Right kidney (tissue), 1 donor: ENCODE measurements at regions not wholly inside any gene's neighbourhood (a gene's known extent, or its start where the extent isn't known, plus 50 kb on each side); places are given as distances from the start of the nearest gene placed in this dataset.
"Not testable (repeated sequence)": the region's sequence is repeated elsewhere in the genome, so short reads cannot be mapped to it uniquely, and the experiment has no call there.

Source experiments
- DNase-seq: peaks from one replicate; pipeline ENCODE4 v3.0.0-alpha.2; 2016

GRCh38 chr16:52976539-52977167, 76.0 kb downstream of the CHD9NB start:
- no peak for DNase-seq

DNA sequence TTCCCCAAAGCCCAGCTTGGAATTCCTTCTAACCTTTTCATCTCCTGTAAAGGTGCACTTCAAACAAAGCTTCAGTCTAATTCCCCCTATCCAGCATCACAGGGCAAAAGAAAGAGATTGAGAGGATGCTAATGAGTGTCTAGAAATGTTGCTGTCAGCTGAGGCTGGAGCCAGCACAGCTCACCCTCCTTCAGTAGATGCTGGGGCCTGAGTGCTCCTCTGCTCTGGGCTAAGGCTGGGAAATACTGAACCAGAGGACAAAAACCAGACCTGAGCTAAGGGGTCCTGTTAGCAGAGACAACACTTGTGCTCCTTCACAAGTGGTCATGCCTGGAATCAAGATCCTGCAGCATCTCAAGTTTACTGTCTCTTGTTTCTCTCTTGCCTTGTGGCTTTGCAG, 85.0 kb downstream of the CHD9NB start:
- DNase-seq: no peak

DNA sequence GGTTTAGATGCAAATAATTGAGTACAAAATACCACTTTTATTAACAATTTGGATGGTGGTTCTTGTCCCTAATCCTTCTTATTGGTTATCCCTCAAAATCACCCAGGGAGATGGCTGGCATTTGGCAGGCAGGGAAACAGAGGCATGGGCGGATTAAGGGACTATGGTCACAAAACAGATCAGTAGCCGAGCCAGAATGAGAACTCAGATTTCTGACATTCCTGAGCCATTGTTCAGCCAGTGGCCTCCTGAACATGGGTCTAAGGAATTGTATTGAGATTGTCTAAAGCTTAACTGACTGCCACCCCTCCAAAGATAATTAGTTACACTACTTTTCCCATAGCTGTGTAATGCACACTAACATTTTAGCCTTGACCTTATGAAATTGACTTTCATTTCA, 88.4 kb downstream of the CHD9NB start:
- no peak for DNase-seq

- DNase-seq: no peak
Measured at GRCh38 chr16:52963855-52964242, 88.8 kb downstream of the CHD9NB start.

DNA sequence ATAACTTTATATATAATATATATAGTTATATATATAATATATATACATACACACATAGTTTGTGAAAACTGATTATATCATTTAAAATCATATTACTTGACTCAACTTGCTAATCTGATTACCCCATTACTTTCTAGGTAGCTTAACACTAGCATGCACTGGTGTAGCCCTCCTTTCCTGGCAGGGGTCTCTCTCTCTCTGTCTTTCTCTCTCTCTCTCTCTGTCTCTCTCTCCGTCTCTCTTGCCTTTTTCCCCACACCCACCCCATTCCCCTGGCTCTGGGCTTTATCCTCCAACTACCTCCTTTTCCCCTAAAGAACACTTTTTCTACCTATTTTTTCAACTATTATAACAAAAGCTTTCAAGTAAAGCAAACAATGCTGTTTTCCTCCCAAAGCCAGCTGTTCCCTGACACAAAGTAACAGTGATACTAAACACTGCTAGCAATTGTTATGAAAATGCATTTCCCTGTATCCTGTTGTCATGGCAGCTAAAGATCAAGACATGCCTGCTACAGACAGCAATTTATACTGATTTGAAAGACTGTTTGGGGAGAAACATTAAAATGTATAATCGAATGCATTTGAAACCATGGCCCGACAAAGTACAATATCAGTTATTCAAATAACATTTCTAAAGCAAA, 89.4 kb downstream of the CHD9NB start:
- no peak for DNase-seq

DNA sequence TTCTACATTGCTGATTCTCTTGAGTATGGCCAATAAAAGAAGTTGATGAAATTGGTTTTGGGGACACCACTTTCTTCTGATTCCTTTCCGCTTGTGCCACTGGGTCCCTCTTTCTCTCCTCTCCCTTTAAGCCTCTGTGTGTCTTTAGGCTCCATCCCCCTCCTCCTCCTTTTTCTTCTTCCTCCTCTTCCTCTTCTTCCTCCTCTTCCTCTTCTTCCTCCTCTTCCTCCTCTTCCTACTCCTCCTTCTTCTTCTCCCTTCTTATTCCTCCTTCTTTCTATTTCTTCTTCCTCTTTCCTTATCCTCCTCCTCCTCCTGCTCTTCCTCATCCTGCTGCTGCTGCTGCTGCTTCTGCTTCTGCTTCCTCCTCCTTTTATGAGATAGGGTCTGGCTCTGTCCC, 93.7 kb downstream of the CHD9NB start:
- no peak for DNase-seq

- DNase-seq: no peak
Measured at GRCh38 chr16:52957199-52957598, 95.5 kb downstream of the CHD9NB start.

GRCh38 chr16:52956044-52956443, 96.7 kb downstream of the CHD9NB start:
- DNase-seq: no peak

- no peak for DNase-seq
Measured at GRCh38 chr16:52953215-52953614, 99.5 kb downstream of the CHD9NB start.

DNA sequence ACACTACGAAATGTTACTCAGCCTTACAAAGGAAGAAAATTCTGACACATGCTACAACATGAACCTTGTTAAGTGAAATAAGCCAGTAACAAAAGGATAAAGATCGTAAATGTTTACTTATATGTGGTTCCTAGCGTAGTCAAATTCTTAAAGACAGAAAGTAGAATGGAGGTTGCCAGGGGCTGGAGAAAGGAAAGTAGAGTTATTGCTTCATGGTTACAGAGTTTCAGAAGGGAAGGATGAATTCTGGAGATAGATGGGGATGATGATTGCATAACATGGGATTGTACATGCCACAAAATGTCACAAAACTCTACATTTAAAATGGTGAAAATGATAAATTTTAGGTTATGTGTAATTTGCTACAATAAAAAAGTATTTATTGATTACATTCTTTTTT, 103.8 kb downstream of the CHD9NB start:
- DNase-seq: no peak

GRCh38 chr16:52932321-52932720, 120.4 kb downstream of the CHD9NB start:
- DNase-seq: no peak

DNA sequence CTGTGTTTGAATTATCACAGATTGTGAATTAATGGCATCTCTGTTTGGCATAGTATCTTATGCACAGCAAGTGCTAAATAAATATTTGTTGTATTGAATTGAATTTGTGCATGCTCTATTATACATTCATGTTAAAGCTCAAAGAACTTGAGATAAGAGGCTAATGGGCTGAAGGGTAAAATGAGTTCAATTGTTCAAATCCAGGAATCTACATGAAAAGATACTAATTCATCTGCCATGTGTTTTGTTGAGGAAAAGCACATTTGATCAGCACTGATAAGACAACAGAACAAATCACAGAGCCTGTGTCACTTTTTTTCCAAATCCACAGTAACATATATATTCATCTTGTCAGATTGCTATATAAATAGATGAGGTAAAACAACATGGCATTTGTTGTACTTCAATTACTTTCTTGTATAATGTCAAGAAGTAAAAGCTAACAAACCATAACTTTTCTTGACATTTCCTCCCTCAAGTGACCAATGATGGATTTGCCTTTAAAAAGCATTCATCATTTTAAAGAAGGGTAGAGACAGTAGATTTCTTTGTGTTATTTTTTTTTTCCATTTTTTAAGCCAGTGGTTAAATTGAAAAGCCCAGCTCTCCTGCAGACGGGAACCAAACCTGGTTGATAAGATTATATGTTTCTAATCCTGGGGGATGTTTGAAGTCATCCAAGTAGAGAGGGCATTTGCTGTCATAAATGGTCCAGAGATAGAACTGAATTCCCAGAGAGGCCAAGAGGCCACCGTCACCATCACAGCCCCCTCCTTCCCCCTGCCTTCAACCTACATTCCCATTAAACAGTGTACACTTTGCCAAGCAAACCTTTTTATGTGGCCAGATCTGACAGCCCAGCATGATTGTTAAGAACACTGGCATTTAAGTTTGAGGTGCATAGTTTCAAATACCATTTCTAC, 123.0 kb downstream of the CHD9NB start:
- DNase-seq: no peak

DNA sequence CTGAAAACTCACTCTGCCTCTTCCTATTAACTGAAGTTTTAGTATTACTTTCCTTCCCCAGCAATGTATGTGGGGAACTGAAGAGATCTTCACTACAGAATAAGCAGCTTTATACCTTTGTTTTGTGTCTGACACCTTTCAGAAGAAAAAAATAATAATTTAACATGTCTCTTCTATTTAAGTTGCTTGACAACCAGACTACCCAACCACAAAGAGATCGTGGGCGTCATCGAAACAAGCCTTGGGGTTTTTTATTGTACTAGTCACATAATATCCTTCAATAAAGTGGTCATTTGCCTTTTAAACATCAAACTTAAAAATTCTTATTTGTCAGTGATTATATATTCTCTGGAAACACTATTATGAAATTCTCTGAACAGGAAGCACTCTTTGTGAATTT, 123.7 kb downstream of the CHD9NB start:
- no peak for DNase-seq

GRCh38 chr16:52925143-52925542, 127.6 kb downstream of the CHD9NB start:
- no peak for DNase-seq

GRCh38 chr16:52924162-52924561, 128.5 kb downstream of the CHD9NB start:
- DNase-seq: no peak

GRCh38 chr16:52921104-52921503, 131.6 kb downstream of the CHD9NB start:
- DNase-seq: no peak

DNA sequence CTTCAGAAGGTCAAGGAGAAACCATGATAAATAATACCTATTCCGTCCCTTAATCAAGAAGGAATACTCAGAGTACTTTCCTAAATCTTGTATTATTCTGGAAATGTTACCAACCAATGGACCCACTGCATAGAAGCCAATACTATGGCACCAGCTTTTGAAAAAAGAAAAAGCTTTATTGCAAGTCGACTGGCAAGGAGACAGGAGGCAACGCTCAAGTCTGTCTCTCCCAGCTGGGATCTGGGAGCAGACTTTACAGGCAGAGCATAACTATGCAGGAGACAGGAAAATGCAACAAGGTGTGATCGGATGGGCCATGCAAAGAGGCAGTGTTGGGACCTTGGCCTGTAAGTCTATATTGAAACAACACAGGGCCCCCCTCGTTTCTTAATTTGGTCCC, 132.4 kb downstream of the CHD9NB start:
- DNase-seq: no peak

GRCh38 chr16:52914428-52914827, 138.3 kb downstream of the CHD9NB start:
- no peak for DNase-seq

- DNase-seq: peak; percentile 28
Measured at GRCh38 chr16:52912565-52913173, 140.0 kb downstream of the CHD9NB start.

- DNase-seq: not testable (repeated sequence)
Measured at GRCh38 chr16:52908057-52908456, 144.6 kb downstream of the CHD9NB start.

DNA sequence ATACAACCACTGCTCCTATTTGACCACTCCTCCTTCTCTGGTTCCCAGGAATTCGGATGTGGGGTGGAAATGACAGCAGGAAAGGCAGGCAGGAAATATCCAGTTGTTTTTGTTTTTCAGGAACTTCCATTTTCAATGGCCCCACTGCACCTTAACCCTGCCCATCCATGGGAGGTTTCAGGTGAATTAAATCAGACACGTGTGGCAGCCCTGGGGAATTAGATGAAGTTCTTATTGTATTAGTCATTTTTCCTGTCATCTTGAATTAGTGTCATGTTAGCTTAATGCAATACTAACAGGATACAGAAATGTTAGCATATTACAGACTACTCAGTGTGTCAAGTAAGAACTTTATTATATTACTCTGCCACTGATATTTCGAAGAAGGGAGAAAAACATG, 146.4 kb downstream of the CHD9NB start:
- DNase-seq: no peak

GRCh38 chr16:52896478-52897164, 156.1 kb downstream of the CHD9NB start:
- DNase-seq: no peak
